WERI-Rb-1 (cell line): ENCODE measurements at regions not wholly inside any gene's neighbourhood (a gene's known extent, or its start where the extent isn't known, plus 50 kb on each side); places are given as distances from the start of the nearest gene placed in this dataset.

Experiments used
- DNase-seq: peaks from one replicate; pipeline ENCODE4 v3.0.0-alpha.2; 2020
- H3K27ac ChIP-seq: fragments of 250-450 bp; sonication (Bioruptor Pico); 2 replicates; pipeline ENCODE4 v1.5.1; 2020; ENCODE audit warnings: mild to moderate bottlenecking, moderate library complexity
- H3K27me3 ChIP-seq: fragments of 250-450 bp; sonication (Bioruptor Pico); 2 replicates; pipeline ENCODE4 v1.5.1; 2021; ENCODE audit warnings: mild to moderate bottlenecking, low read depth, moderate library complexity; ENCODE audit not compliant: insufficient read depth, severe bottlenecking
- H3K36me3 ChIP-seq: fragments of 250-450 bp; sonication (Bioruptor Pico); 2 replicates; pipeline ENCODE4 v1.5.1; 2020; ENCODE audit warnings: mild to moderate bottlenecking, moderate library complexity
- H3K4me3 ChIP-seq: 2 replicates; pipeline ENCODE4 v1.5.1; 2011; ENCODE audit warnings: low read depth, mild to moderate bottlenecking, control low read depth, low read length
- H3K9me3 ChIP-seq: fragments of 250-450 bp; sonication (Bioruptor Pico); 2 replicates; pipeline ENCODE4 v1.5.1; 2021; ENCODE audit warnings: mild to moderate bottlenecking, moderate library complexity; ENCODE audit not compliant: severe bottlenecking
- TF ChIP-seq, protein P1 (sequence below): IDR thresholded peaks from 2 replicates; pipeline ENCODE4 v1.5.1; 2011; ENCODE audit warnings: low read depth, mild to moderate bottlenecking, control low read depth, inconsistent platforms, low read length

DNA sequence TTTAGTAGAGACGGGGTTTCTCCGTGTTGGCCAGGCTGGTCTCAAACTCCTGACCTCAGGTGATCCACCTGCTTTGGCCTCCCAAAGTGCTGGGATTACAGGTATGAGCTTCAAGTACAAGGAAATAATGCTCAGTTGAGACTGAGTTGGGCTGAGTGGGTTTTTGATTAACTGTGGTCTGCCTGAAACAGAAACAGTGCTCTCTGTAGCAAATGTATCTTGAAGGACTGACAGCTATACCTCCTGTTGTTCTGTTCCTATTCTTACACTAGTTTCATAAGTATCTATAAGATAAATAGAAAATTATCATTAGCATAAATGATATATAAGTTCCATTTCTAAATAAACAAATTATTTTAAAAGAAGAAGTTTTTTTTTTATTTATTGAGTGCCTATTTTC lies 142.8 kb upstream of the PTPRK start:
- Histone ChIP-seq H3K9me3 (no peaks in the 10 kb centered on the region), H3K4me3 (no peak overlapping the region), H3K27ac (no peak overlapping the region), H3K36me3 (no peaks in the 10 kb centered on the region), H3K27me3 (no peaks in the 10 kb centered on the region)
- TF ChIP-seq, protein P1, sequence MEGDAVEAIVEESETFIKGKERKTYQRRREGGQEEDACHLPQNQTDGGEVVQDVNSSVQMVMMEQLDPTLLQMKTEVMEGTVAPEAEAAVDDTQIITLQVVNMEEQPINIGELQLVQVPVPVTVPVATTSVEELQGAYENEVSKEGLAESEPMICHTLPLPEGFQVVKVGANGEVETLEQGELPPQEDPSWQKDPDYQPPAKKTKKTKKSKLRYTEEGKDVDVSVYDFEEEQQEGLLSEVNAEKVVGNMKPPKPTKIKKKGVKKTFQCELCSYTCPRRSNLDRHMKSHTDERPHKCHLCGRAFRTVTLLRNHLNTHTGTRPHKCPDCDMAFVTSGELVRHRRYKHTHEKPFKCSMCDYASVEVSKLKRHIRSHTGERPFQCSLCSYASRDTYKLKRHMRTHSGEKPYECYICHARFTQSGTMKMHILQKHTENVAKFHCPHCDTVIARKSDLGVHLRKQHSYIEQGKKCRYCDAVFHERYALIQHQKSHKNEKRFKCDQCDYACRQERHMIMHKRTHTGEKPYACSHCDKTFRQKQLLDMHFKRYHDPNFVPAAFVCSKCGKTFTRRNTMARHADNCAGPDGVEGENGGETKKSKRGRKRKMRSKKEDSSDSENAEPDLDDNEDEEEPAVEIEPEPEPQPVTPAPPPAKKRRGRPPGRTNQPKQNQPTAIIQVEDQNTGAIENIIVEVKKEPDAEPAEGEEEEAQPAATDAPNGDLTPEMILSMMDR: no peak
- no peak for DNase-seq

DNA sequence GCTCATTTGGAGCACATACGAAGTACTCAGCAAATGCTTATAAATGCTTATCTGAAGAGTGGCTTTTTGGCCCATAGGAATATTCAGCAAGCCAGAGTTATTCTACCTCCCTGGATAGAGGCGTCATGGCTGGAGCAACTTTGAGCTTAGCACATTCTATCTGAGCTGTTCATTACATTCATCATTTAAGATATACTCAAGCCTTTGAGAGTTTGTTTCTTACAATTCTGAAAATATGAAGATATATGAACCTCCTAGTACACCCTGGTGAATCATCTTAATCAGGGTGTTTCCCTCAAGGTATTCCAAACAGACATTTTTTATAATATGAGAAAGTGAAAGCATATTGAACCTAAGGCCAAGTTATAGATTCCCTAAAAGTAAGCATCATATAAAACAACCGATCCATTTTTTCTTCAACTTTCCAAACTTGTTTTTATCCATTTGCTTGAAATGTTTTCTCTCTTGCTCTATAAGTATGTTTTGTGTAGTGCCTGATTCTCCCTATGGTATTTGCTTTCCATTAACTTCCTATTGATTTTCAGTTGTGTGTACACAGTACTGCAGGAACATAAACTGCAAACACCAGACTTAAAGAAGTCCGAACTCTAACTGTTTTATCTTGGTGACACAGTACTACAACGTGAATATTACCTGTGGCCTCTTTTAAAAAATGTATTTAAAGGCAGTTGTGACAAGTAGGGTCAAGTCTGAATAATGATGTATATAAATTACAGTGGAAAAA lies 139.7 kb upstream of the PTPRK start:
- H3K27me3 ChIP-seq: no peaks in the 10 kb centered on the region
- H3K4me3 ChIP-seq: no peak overlapping the region
- TF ChIP-seq, protein P1: no peak
- no peak for DNase-seq
- H3K27ac ChIP-seq: no peak overlapping the region
- H3K9me3 ChIP-seq: no peaks in the 10 kb centered on the region
- H3K36me3 ChIP-seq: no peaks in the 10 kb centered on the region

DNA sequence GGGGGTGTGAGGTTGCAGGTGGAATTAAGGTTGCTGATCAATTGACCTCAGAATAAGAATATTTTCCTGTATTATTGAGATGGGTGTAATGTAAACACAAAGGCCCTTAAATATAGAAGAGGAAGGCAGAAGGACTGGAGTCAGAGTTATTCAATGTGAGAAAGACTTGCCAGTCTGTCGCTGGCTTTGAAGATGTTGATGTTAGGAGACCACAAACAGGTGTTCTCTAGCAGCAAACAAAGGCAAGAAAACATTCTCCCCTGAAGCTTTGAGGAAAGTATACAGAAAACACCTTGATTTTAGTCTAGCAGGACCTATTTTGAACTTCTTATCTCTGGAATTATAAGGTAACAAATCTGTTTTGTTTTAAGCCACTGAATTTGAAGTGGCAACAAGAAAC lies 138.9 kb upstream of the PTPRK start:
- no peak overlapping the region for H3K27ac ChIP-seq
- no peaks in the 10 kb centered on the region for H3K9me3 ChIP-seq
- no peak overlapping the region for H3K4me3 ChIP-seq
- no peaks in the 10 kb centered on the region for H3K36me3 ChIP-seq
- no peaks in the 10 kb centered on the region for H3K27me3 ChIP-seq
- no peak for DNase-seq
- TF ChIP-seq, protein P1: no peak

DNA sequence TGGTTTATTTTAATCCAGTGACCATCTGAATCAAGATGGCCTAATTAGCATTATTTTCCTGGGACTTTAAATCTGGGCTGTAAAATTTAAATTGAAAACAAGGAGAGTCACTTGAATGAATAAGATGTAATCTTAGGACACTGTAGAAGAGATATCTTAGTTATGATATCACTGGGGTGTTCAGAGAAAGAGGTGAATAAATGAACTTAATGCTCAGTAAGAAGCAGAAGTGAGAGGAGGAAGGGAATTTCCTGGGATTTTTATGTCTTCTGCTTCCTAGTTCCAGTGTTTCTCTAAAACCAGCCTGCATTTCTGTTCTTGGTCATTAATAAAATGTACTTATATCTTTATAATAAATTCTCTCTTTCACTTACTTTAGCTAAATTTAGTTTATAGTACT lies 136.8 kb upstream of the PTPRK start:
- no peak overlapping the region for H3K4me3 ChIP-seq
- H3K27me3 ChIP-seq: no peaks in the 10 kb centered on the region
- TF ChIP-seq, protein P1: no peak
- no peaks in the 10 kb centered on the region for H3K9me3 ChIP-seq
- no peaks in the 10 kb centered on the region for H3K36me3 ChIP-seq
- DNase-seq: no peak
- H3K27ac ChIP-seq: no peak overlapping the region

DNA sequence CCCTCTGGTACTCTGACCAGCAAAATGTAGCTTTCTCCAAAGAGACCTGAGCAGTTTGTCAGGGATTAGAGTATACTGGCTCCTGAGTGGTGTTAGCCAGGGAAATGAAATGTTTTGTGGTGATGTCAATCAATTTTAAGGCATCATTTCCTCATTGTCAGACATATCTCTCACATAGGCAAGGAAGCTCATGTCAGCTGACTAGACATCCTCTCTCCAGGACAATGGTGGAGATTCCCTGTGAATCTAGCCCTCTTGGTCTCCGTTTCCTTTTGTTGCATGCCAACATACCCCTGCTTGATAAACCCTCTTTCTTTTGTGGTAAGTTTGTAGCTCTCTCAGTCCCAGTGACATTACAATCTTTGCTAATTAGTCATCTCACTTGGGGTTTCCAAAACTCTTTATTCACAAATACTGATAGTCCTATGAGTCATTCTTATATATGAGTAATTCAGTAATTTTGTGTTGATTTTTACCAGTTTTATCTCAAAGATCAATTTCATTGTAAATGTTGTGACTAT lies 135.6 kb upstream of the PTPRK start:
- no peaks in the 10 kb centered on the region for H3K36me3 ChIP-seq
- DNase-seq: no peak
- H3K27ac ChIP-seq: no peak overlapping the region
- no peak overlapping the region for H3K4me3 ChIP-seq
- H3K9me3 ChIP-seq: no peaks in the 10 kb centered on the region
- H3K27me3 ChIP-seq: no peaks in the 10 kb centered on the region
- TF ChIP-seq, protein P1: no peak
